Parathyroid adenoma (tissue), 2 donors: ENCODE measurements at regions not wholly inside any gene's neighbourhood (a gene's known extent, or its start where the extent isn't known, plus 50 kb on each side); places are given as distances from the start of the nearest gene placed in this dataset.

ENCODE experiments used
- H2AFZ ChIP-seq: fragments of 300-600 bp; sonication (generic); one replicate; pipeline ENCODE4 v1.7.0; 2017; ENCODE audit warnings: antibody characterized with exemption, mild to moderate bottlenecking
- H3K27ac ChIP-seq: fragments of 300-600 bp; sonication (generic); one replicate; pipeline ENCODE4 v1.7.0; 2017
- H3K27me3 ChIP-seq: fragments of 300-600 bp; sonication (generic); one replicate; pipeline ENCODE4 v1.7.0; 2017; ENCODE audit warnings: low read length; ENCODE audit not compliant: control insufficient read depth, insufficient read depth
- H3K36me3 ChIP-seq: fragments of 300-600 bp; sonication (generic); one replicate; pipeline ENCODE4 v1.7.0; 2017; ENCODE audit warnings: low read length; ENCODE audit not compliant: control insufficient read depth, insufficient read depth
- H3K4me1 ChIP-seq: fragments of 300-600 bp; sonication (generic); one replicate; pipeline ENCODE4 v1.7.0; 2017; ENCODE audit warnings: control low read depth
- H3K4me2 ChIP-seq: fragments of 300-600 bp; sonication (generic); one replicate; pipeline ENCODE4 v1.7.0; 2017; ENCODE audit warnings: low read length
- H3K4me3 ChIP-seq: fragments of 300-600 bp; sonication (generic); one replicate; pipeline ENCODE4 v1.7.0; 2017; ENCODE audit warnings: low read depth, low read length
- H3K79me2 ChIP-seq: fragments of 300-600 bp; sonication (generic); one replicate; pipeline ENCODE4 v1.7.0; 2017; ENCODE audit warnings: control low read depth
- H3K9ac ChIP-seq: fragments of 300-600 bp; sonication (generic); one replicate; pipeline ENCODE4 v1.7.0; 2017; ENCODE audit warnings: mild to moderate bottlenecking
- H3K9me3 ChIP-seq: fragments of 300-600 bp; sonication (generic); one replicate; pipeline ENCODE4 v1.7.0; 2017; ENCODE audit warnings: low read length; ENCODE audit not compliant: control insufficient read depth
- CTCF ChIP-seq: fragments of 300-600 bp; sonication (generic); IDR thresholded peaks from one replicate; pipeline ENCODE4 v1.7.0; 2017; ENCODE audit warnings: antibody characterized with exemption, mild to moderate bottlenecking
- donor health status: primary hyperparathyroidism.

- Histone ChIP-seq H3K9ac (no peak overlapping the region), H3K4me2 (no peak overlapping the region), H3K27me3 (no peaks in the 10 kb centered on the region), H3K36me3 (no peaks in the 10 kb centered on the region), H3K4me3 (no peak overlapping the region), H2AFZ (no peak overlapping the region), H3K79me2 (no peaks in the 10 kb centered on the region), H3K4me1 (no peaks in the 10 kb centered on the region), H3K27ac (no peak overlapping the region), H3K9me3 (no peaks in the 10 kb centered on the region)
- no peak for TF ChIP-seq CTCF
These were observed 131.6 kb upstream of the RREB1 start for GRCh38 chr6:6976193-6976592.

GRCh38 chr6:6978731-6979130, 129.0 kb upstream of the RREB1 start:
- no peak overlapping the region for H3K4me2 ChIP-seq
- H3K9ac ChIP-seq = no peak overlapping the region
- H3K36me3 ChIP-seq = no peaks in the 10 kb centered on the region
- no peaks in the 10 kb centered on the region for H3K9me3 ChIP-seq
- H3K4me3 ChIP-seq = no peak overlapping the region
- no peaks in the 10 kb centered on the region for H3K79me2 ChIP-seq
- TF ChIP-seq CTCF = no peak
- H3K4me1 ChIP-seq = no peaks in the 10 kb centered on the region
- no peak overlapping the region for H3K27ac ChIP-seq
- no peak overlapping the region for H2AFZ ChIP-seq
- H3K27me3 ChIP-seq = no peaks in the 10 kb centered on the region

GRCh38 chr6:6980999-6981597, 126.7 kb upstream of the RREB1 start:
- Histone ChIP-seq H3K27ac (no peak overlapping the region), H3K4me1 (no peaks in the 10 kb centered on the region), H3K9me3 (no peaks in the 10 kb centered on the region), H3K4me2 (peak overlapping the region; percentile 39), H3K36me3 (no peaks in the 10 kb centered on the region), H3K79me2 (no peaks in the 10 kb centered on the region), H3K27me3 (no peaks in the 10 kb centered on the region), H3K4me3 (no peak overlapping the region), H2AFZ (no peak overlapping the region), H3K9ac (no peak overlapping the region)
- TF ChIP-seq CTCF = no peak

DNA sequence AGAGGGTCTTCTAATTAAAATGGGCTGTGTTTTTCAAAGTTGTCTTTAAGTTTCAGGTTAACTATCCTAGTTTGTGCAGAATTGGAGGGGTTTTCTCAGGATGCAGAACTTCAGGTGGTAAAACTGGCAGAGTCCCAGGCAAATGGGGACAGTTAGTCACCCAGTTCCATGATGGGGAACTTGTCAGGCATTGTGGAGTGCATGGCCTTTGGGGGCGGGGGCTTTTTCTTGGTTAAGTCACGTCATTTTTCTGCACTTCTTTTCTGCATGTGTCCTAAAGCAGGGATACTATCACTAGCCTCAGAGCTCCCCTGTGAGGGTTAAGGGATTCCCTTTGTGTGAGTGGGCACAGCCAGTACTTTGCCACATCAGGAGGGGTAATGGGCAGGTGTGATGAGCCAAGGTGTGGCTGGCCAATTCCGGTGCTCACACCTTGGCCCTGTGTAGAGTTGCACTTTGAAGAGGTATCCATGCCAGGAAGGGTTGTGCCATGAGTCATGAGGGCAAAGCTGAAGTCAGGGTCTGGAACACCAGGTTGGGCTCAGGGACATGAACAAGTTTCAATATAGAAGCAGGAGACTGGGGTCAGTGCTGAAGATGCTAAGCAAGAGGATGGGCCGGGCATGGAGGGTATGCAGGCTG, 126.0 kb upstream of the RREB1 start:
- no peaks in the 10 kb centered on the region for H3K4me1 ChIP-seq
- no peaks in the 10 kb centered on the region for H3K79me2 ChIP-seq
- H3K4me3 ChIP-seq = no peak overlapping the region
- H3K27me3 ChIP-seq = no peaks in the 10 kb centered on the region
- H2AFZ ChIP-seq = no peak overlapping the region
- H3K9ac ChIP-seq = no peak overlapping the region
- no peak overlapping the region for H3K27ac ChIP-seq
- no peak for TF ChIP-seq CTCF
- peak overlapping the region; percentile 39 for H3K4me2 ChIP-seq
- no peaks in the 10 kb centered on the region for H3K9me3 ChIP-seq
- no peaks in the 10 kb centered on the region for H3K36me3 ChIP-seq

- Histone ChIP-seq H3K4me1 (no peaks in the 10 kb centered on the region), H3K79me2 (no peaks in the 10 kb centered on the region), H3K9ac (no peak overlapping the region), H3K27me3 (no peaks in the 10 kb centered on the region), H3K36me3 (no peaks in the 10 kb centered on the region), H3K4me3 (no peak overlapping the region), H3K4me2 (no peak overlapping the region), H3K9me3 (no peaks in the 10 kb centered on the region), H3K27ac (no peak overlapping the region), H2AFZ (no peak overlapping the region)
- TF ChIP-seq CTCF = no peak
These were observed 125.1 kb upstream of the RREB1 start for GRCh38 chr6:6982663-6983062.
